ENCODE measurements at regions not wholly inside any gene's neighbourhood (a gene's known extent, or its start where the extent isn't known, plus 50 kb on each side); places are given as distances from the start of the nearest gene placed in this dataset.

GRCh38 chr10:15954188-15954587 is 93.9 kb upstream of the MINDY3 start:
- no peak for TF ChIP-seq EZH2 (IDR thresholded peaks at IDR 0.05; ENCODE audit: low read depth, low read length, severe bottlenecking)
- TF ChIP-seq, protein P1, sequence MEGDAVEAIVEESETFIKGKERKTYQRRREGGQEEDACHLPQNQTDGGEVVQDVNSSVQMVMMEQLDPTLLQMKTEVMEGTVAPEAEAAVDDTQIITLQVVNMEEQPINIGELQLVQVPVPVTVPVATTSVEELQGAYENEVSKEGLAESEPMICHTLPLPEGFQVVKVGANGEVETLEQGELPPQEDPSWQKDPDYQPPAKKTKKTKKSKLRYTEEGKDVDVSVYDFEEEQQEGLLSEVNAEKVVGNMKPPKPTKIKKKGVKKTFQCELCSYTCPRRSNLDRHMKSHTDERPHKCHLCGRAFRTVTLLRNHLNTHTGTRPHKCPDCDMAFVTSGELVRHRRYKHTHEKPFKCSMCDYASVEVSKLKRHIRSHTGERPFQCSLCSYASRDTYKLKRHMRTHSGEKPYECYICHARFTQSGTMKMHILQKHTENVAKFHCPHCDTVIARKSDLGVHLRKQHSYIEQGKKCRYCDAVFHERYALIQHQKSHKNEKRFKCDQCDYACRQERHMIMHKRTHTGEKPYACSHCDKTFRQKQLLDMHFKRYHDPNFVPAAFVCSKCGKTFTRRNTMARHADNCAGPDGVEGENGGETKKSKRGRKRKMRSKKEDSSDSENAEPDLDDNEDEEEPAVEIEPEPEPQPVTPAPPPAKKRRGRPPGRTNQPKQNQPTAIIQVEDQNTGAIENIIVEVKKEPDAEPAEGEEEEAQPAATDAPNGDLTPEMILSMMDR (IDR thresholded peaks at IDR 0.05; ENCODE audit: control extremely low read depth in 1 of 3, insufficient read depth in 1 of 3, low read depth in 1 of 3, low read length in 3 of 3), result no peak
- TF ChIP-seq SAP30 (IDR thresholded peaks at IDR 0.05; ENCODE audit: insufficient read depth, insufficient replicate concordance, low read length), result no peak
- no peak for TF ChIP-seq POLR2A (IDR thresholded peaks at IDR 0.05; ENCODE audit: control extremely low read depth in 1 of 2, low read depth in 2 of 2, low read length in 2 of 2)
- no peak for TF ChIP-seq SP1 (IDR thresholded peaks at IDR 0.05; ENCODE audit: low read depth, low read length)
- no peak for TF ChIP-seq TEAD4 (IDR thresholded peaks at IDR 0.05; ENCODE audit: low read depth, low read length)
- no peak for TF ChIP-seq CEBPB (IDR thresholded peaks at IDR 0.05; ENCODE audit: low read depth, low read length)
- TF ChIP-seq YY1 (IDR thresholded peaks at IDR 0.05; ENCODE audit: low read depth, low read length), result no peak
- TF ChIP-seq RNF2 (IDR thresholded peaks at IDR 0.05; ENCODE audit: borderline replicate concordance, low read depth, low read length, missing control alignments, poor library complexity, severe bottlenecking), result no peak
- no peak for TF ChIP-seq RAD21 (IDR thresholded peaks at IDR 0.05 in 1 of 2, conservative IDR thresholded peaks at IDR 0.05 in 1 of 2; ENCODE audit: low read depth in 2 of 2, low read length in 2 of 2)
- no peak for TF ChIP-seq USF2 (IDR thresholded peaks at IDR 0.05; ENCODE audit: low read length)
- TF ChIP-seq, protein P2, sequence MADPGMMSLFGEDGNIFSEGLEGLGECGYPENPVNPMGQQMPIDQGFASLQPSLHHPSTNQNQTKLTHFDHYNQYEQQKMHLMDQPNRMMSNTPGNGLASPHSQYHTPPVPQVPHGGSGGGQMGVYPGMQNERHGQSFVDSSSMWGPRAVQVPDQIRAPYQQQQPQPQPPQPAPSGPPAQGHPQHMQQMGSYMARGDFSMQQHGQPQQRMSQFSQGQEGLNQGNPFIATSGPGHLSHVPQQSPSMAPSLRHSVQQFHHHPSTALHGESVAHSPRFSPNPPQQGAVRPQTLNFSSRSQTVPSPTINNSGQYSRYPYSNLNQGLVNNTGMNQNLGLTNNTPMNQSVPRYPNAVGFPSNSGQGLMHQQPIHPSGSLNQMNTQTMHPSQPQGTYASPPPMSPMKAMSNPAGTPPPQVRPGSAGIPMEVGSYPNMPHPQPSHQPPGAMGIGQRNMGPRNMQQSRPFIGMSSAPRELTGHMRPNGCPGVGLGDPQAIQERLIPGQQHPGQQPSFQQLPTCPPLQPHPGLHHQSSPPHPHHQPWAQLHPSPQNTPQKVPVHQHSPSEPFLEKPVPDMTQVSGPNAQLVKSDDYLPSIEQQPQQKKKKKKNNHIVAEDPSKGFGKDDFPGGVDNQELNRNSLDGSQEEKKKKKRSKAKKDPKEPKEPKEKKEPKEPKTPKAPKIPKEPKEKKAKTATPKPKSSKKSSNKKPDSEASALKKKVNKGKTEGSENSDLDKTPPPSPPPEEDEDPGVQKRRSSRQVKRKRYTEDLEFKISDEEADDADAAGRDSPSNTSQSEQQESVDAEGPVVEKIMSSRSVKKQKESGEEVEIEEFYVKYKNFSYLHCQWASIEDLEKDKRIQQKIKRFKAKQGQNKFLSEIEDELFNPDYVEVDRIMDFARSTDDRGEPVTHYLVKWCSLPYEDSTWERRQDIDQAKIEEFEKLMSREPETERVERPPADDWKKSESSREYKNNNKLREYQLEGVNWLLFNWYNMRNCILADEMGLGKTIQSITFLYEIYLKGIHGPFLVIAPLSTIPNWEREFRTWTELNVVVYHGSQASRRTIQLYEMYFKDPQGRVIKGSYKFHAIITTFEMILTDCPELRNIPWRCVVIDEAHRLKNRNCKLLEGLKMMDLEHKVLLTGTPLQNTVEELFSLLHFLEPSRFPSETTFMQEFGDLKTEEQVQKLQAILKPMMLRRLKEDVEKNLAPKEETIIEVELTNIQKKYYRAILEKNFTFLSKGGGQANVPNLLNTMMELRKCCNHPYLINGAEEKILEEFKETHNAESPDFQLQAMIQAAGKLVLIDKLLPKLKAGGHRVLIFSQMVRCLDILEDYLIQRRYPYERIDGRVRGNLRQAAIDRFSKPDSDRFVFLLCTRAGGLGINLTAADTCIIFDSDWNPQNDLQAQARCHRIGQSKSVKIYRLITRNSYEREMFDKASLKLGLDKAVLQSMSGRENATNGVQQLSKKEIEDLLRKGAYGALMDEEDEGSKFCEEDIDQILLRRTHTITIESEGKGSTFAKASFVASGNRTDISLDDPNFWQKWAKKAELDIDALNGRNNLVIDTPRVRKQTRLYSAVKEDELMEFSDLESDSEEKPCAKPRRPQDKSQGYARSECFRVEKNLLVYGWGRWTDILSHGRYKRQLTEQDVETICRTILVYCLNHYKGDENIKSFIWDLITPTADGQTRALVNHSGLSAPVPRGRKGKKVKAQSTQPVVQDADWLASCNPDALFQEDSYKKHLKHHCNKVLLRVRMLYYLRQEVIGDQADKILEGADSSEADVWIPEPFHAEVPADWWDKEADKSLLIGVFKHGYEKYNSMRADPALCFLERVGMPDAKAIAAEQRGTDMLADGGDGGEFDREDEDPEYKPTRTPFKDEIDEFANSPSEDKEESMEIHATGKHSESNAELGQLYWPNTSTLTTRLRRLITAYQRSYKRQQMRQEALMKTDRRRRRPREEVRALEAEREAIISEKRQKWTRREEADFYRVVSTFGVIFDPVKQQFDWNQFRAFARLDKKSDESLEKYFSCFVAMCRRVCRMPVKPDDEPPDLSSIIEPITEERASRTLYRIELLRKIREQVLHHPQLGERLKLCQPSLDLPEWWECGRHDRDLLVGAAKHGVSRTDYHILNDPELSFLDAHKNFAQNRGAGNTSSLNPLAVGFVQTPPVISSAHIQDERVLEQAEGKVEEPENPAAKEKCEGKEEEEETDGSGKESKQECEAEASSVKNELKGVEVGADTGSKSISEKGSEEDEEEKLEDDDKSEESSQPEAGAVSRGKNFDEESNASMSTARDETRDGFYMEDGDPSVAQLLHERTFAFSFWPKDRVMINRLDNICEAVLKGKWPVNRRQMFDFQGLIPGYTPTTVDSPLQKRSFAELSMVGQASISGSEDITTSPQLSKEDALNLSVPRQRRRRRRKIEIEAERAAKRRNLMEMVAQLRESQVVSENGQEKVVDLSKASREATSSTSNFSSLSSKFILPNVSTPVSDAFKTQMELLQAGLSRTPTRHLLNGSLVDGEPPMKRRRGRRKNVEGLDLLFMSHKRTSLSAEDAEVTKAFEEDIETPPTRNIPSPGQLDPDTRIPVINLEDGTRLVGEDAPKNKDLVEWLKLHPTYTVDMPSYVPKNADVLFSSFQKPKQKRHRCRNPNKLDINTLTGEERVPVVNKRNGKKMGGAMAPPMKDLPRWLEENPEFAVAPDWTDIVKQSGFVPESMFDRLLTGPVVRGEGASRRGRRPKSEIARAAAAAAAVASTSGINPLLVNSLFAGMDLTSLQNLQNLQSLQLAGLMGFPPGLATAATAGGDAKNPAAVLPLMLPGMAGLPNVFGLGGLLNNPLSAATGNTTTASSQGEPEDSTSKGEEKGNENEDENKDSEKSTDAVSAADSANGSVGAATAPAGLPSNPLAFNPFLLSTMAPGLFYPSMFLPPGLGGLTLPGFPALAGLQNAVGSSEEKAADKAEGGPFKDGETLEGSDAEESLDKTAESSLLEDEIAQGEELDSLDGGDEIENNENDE (IDR thresholded peaks at IDR 0.05; ENCODE audit: insufficient replicate concordance, low read length), result no peak
- TF ChIP-seq EP300 (IDR thresholded peaks at IDR 0.05; ENCODE audit: borderline replicate concordance in 1 of 2, low read depth in 2 of 2, low read length in 2 of 2), result no peak
- TF ChIP-seq BRCA1 (IDR thresholded peaks at IDR 0.05; ENCODE audit: low read depth, low read length), result no peak
